CD4-positive, alpha-beta T cell (primary cell): ENCODE measurements at regions not wholly inside any gene's neighbourhood (a gene's known extent, or its start where the extent isn't known, plus 50 kb on each side); places are given as distances from the start of the nearest gene placed in this dataset.

Experiments
- ATAC-seq: fragments of 200-7000 bp; cut with Tn5 transposase; one replicate; pipeline ENCODE4 v1.10.0; 2022; ENCODE audit warnings: mild to moderate bottlenecking; ENCODE audit not compliant: poor library complexity
- CTCF ChIA-PET: fragments of 350-600 bp; sonication (Branson Sonifier 250); formaldehyde crosslinking; loops from one replicate; lab custom pipeline; 2021; ENCODE audit warnings: antibody characterized with exemption, inconsistent platforms; lab: Charles Lee
- POLR2A ChIA-PET: fragments of 350-600 bp; sonication (Branson Sonifier 250); formaldehyde crosslinking; loops from one replicate; lab custom pipeline; 2021; ENCODE audit warnings: antibody characterized with exemption, inconsistent platforms; lab: Charles Lee
- DNase-seq, 14 experiments: peaks; one replicate each; pipeline ENCODE4 v3.0.0-alpha.2; 2013 to 2020; ENCODE audit warnings: mixed read lengths in 2 of 14
- H3K27ac ChIP-seq, 2 donors: one replicate each; pipeline versions ENCODE4 v1.5.1 to v1.7.0; 2013; ENCODE audit warnings: low read length in 2 of 2, low read depth in 1 of 2, mild to moderate bottlenecking in 1 of 2
- H3K27me3 ChIP-seq, 2 experiments: 1 replicate in 1 of 2; 2 replicates in 1 of 2; pipeline versions ENCODE4 v1.6.1 to v1.7.0; 2013; ENCODE audit warnings: low read length in 2 of 2, control low read depth in 1 of 2, mild to moderate bottlenecking in 1 of 2, moderate library complexity in 1 of 2; ENCODE audit not compliant: insufficient read depth in 2 of 2, control insufficient read depth in 1 of 2
- H3K36me3 ChIP-seq: one replicate; pipeline ENCODE4 v1.6.1; 2013; ENCODE audit warnings: low read length, control low read depth; ENCODE audit not compliant: insufficient read depth
- H3K4me1 ChIP-seq: one replicate; pipeline ENCODE4 v1.6.1; 2013; ENCODE audit warnings: low read length, control low read depth; ENCODE audit not compliant: insufficient read depth
- H3K4me3 ChIP-seq: one replicate; pipeline ENCODE4 v1.5.1; 2013; ENCODE audit warnings: mild to moderate bottlenecking, low read length, moderate library complexity
- H3K9me3 ChIP-seq, 2 experiments: 1 replicate in 1 of 2; 2 replicates in 1 of 2; pipeline versions ENCODE4 v1.6.1 to v1.7.0; 2013; ENCODE audit warnings: low read length in 2 of 2, mild to moderate bottlenecking in 2 of 2, control low read depth in 1 of 2, moderate library complexity in 1 of 2; ENCODE audit not compliant: control insufficient read depth in 1 of 2, insufficient read depth in 1 of 2
- H3K27ac Mint-ChIP-seq: one replicate; pipeline ENCODE4 v1.8.0; 2020; ENCODE audit warnings: mixed read lengths
- H3K27me3 Mint-ChIP-seq: one replicate; pipeline ENCODE4 v1.8.0; 2021; ENCODE audit warnings: mixed read lengths
- H3K36me3 Mint-ChIP-seq: one replicate; pipeline ENCODE4 v1.8.0; 2021; ENCODE audit warnings: low read depth, mixed read lengths
- H3K4me1 Mint-ChIP-seq: one replicate; pipeline ENCODE4 v1.8.0; 2021; ENCODE audit warnings: low read depth, mixed read lengths
- H3K4me3 Mint-ChIP-seq: one replicate; pipeline ENCODE4 v1.8.0; 2020; ENCODE audit warnings: mild to moderate bottlenecking, mixed read lengths
- H3K9me3 Mint-ChIP-seq: one replicate; pipeline ENCODE4 v1.8.0; 2020; ENCODE audit warnings: mixed read lengths
- CTCF ChIP-seq: fragments of 200-600 bp; IDR thresholded peaks from one replicate; pipeline ENCODE4 v1.8.0; 2022; ENCODE audit warnings: antibody characterized with exemption, mild to moderate bottlenecking
- intact Hi-C, 2 experiments: fragments of 100-400 bp; cut with DNase I in 1 of 2; cut with micrococcal nuclease in 1 of 2; formaldehyde crosslinking; loops; one replicate each; pipeline versions ENCODE4 v1.15.1 to v1.9.0; 2023 to 2025; cut with DNase I, micrococcal nuclease

- Histone ChIP-seq H3K36me3 (no peaks in the 10 kb centered on the region), H3K9me3 (no peaks in the 10 kb centered on the region), H3K4me3 (no peak overlapping the region), H3K27me3 (peaks cover 0 to under 1% of the 10 kb centered on the region in 2 experiments), H3K4me1 (no peaks in the 10 kb centered on the region), H3K27ac (no peak overlapping the region)
- ChIA-PET POLR2A (no interaction called here), CTCF (no interaction called here)
- H3K36me3 Mint-ChIP-seq: no peaks in the 10 kb centered on the region
- H3K27ac Mint-ChIP-seq: no peak overlapping the region
- H3K4me3 Mint-ChIP-seq: no peak overlapping the region
- intact Hi-C loops: no loop called here
- no peak for ATAC-seq
- peak in 1 of 14 experiments; percentile 16 for DNase-seq
- no peak for TF ChIP-seq CTCF
- no peaks in the 10 kb centered on the region for H3K4me1 Mint-ChIP-seq
- H3K9me3 Mint-ChIP-seq: no peaks in the 10 kb centered on the region
- peaks cover 38% of the 10 kb centered on the region for H3K27me3 Mint-ChIP-seq
Observed at GRCh38 chr22:49263101-49263500, 564.6 kb downstream of the BRD1 start.

- Histone ChIP-seq H3K36me3 (no peaks in the 10 kb centered on the region), H3K27ac (no peak overlapping the region), H3K27me3 (peaks cover 0 to 2% of the 10 kb centered on the region in 2 experiments), H3K4me3 (no peak overlapping the region), H3K9me3 (no peaks in the 10 kb centered on the region), H3K4me1 (no peaks in the 10 kb centered on the region)
- POLR2A ChIA-PET: no interaction called here
- no peak for ATAC-seq
- CTCF ChIA-PET: no interaction called here
- intact Hi-C loops: no loop called here
- no peak for TF ChIP-seq CTCF
- no peaks in the 10 kb centered on the region for H3K4me1 Mint-ChIP-seq
- no peaks in the 10 kb centered on the region for H3K36me3 Mint-ChIP-seq
- peaks cover 31% of the 10 kb centered on the region for H3K27me3 Mint-ChIP-seq
- H3K27ac Mint-ChIP-seq: no peak overlapping the region
- H3K4me3 Mint-ChIP-seq: no peak overlapping the region
- H3K9me3 Mint-ChIP-seq: no peaks in the 10 kb centered on the region
- DNase-seq: peak in 1 of 14 experiments; percentile 15
Observed at GRCh38 chr22:49262167-49262566, 565.5 kb downstream of the BRD1 start.

GRCh38 chr22:49261616-49262015 is 566.1 kb downstream of the BRD1 start:
- CTCF ChIA-PET: no interaction called here
- Histone ChIP-seq H3K36me3 (no peaks in the 10 kb centered on the region), H3K27me3 (peaks cover 0 to 2% of the 10 kb centered on the region in 2 experiments), H3K27ac (no peak overlapping the region), H3K9me3 (no peaks in the 10 kb centered on the region), H3K4me3 (no peak overlapping the region), H3K4me1 (no peaks in the 10 kb centered on the region)
- POLR2A ChIA-PET: no interaction called here
- Mint-ChIP-seq H3K4me3 (no peak overlapping the region), H3K36me3 (no peaks in the 10 kb centered on the region), H3K27me3 (peaks cover 29% of the 10 kb centered on the region), H3K27ac (no peak overlapping the region), H3K9me3 (no peaks in the 10 kb centered on the region), H3K4me1 (no peaks in the 10 kb centered on the region)
- no peak for TF ChIP-seq CTCF
- DNase-seq (peak in 1 of 14 experiments; percentile 16), ATAC-seq (no peak)
- intact Hi-C loops: no loop called here
